Brain microvascular endothelial cell (primary cell): ENCODE measurements at regions not wholly inside any gene's neighbourhood (a gene's known extent, or its start where the extent isn't known, plus 50 kb on each side); places are given as distances from the start of the nearest gene placed in this dataset.
"Not testable (repeated sequence)": the region's sequence is repeated elsewhere in the genome, so short reads cannot be mapped to it uniquely, and the experiment has no call there.

ENCODE experiments used
- DNase-seq: peaks from one replicate; pipeline ENCODE4 v3.0.0-alpha.2; 2020
- H3K27ac ChIP-seq: fragments of 250-450 bp; sonication (Bioruptor Pico); 2 replicates; pipeline ENCODE4 v1.5.1; 2020; ENCODE audit warnings: mild to moderate bottlenecking, moderate library complexity
- H3K27me3 ChIP-seq: fragments of 250-450 bp; sonication (Bioruptor Pico); replicated peaks from 2 replicates; pipeline ENCODE4 v1.5.1; 2020; ENCODE audit warnings: mild to moderate bottlenecking
- H3K36me3 ChIP-seq: fragments of 250-450 bp; sonication (Bioruptor Pico); replicated peaks from 2 replicates; pipeline ENCODE4 v1.5.1; 2020; ENCODE audit warnings: mild to moderate bottlenecking
- H3K4me3 ChIP-seq: 2 replicates; pipeline ENCODE4 v1.5.1; 2011; ENCODE audit warnings: low read depth, mild to moderate bottlenecking, control low read depth, low read length, moderate library complexity
- CTCF ChIP-seq: IDR thresholded peaks from 2 replicates; pipeline ENCODE4 v1.5.1; 2011; ENCODE audit warnings: low read depth, mild to moderate bottlenecking, moderate library complexity, low read length, control low read depth, inconsistent platforms; ENCODE audit errors: missing control alignments
- in situ Hi-C: cut with HindIII; loops from 2 replicates; pipeline ENCODE4 v1.10.0; 2017; ENCODE audit warnings: low sequenced_read_pairs, low pct_ligation_motif_present

GRCh38 chr16:29182940-29183868 lies 198.4 kb downstream of the LAT start:
- in situ Hi-C loops, H3K36me3 ChIP-seq, H3K27ac ChIP-seq, H3K27me3 ChIP-seq, H3K4me3 ChIP-seq, DNase-seq: not testable (repeated sequence)

GRCh38 chr16:29182501-29182900 lies 197.6 kb downstream of the LAT start:
- no peak overlapping the region for H3K27ac ChIP-seq
- no peak overlapping the region for H3K4me3 ChIP-seq
- DNase-seq: no peak
- H3K36me3 ChIP-seq: no peaks in the 10 kb centered on the region
- TF ChIP-seq CTCF: no peak
- in situ Hi-C loops: no loop called here
- H3K27me3 ChIP-seq: no peaks in the 10 kb centered on the region

- H3K36me3 ChIP-seq, H3K4me3 ChIP-seq, in situ Hi-C loops, H3K27ac ChIP-seq, DNase-seq, H3K27me3 ChIP-seq: not testable (repeated sequence)
- peak; percentile 48 for TF ChIP-seq CTCF
Measured at GRCh38 chr16:29181921-29182411, 197.1 kb downstream of the LAT start.

GRCh38 chr16:29181254-29181780 lies 196.5 kb downstream of the LAT start:
- H3K27ac ChIP-seq, DNase-seq, in situ Hi-C loops, H3K4me3 ChIP-seq, H3K27me3 ChIP-seq, H3K36me3 ChIP-seq: not testable (repeated sequence)

GRCh38 chr16:29180206-29180600 lies 195.4 kb downstream of the LAT start:
- in situ Hi-C loops, DNase-seq, H3K27ac ChIP-seq, H3K27me3 ChIP-seq, H3K36me3 ChIP-seq, H3K4me3 ChIP-seq: not testable (repeated sequence)

GRCh38 chr16:29179401-29180205 lies 194.8 kb downstream of the LAT start:
- H3K27me3 ChIP-seq, DNase-seq, H3K4me3 ChIP-seq, in situ Hi-C loops, H3K27ac ChIP-seq, H3K36me3 ChIP-seq: not testable (repeated sequence)
- TF ChIP-seq CTCF: peak; percentile 51

- DNase-seq, H3K27ac ChIP-seq, H3K4me3 ChIP-seq, in situ Hi-C loops, H3K27me3 ChIP-seq, H3K36me3 ChIP-seq: not testable (repeated sequence)
Measured at GRCh38 chr16:29177888-29178726, 193.3 kb downstream of the LAT start.

- H3K27me3 ChIP-seq, H3K4me3 ChIP-seq, H3K27ac ChIP-seq, DNase-seq, H3K36me3 ChIP-seq, in situ Hi-C loops: not testable (repeated sequence)
Measured at GRCh38 chr16:29177203-29177887, 192.5 kb downstream of the LAT start.

- H3K27me3 ChIP-seq, DNase-seq, H3K36me3 ChIP-seq, H3K27ac ChIP-seq, in situ Hi-C loops, H3K4me3 ChIP-seq: not testable (repeated sequence)
Measured at GRCh38 chr16:29176822-29177202, 192.0 kb downstream of the LAT start.

GRCh38 chr16:29176154-29176470 lies 191.3 kb downstream of the LAT start:
- H3K4me3 ChIP-seq, in situ Hi-C loops, H3K36me3 ChIP-seq, H3K27me3 ChIP-seq, DNase-seq, H3K27ac ChIP-seq: not testable (repeated sequence)
